IMR-90 (cell line): ENCODE measurements at regions not wholly inside any gene's neighbourhood (a gene's known extent, or its start where the extent isn't known, plus 50 kb on each side); places are given as distances from the start of the nearest gene placed in this dataset.

Experiments used
- ATAC-seq: fragments of 200-7000 bp; cut with Tn5 transposase; 2 replicates; pipeline ENCODE4 v1.9.1; 2020; ENCODE audit warnings: low read depth, mild to moderate bottlenecking, moderate library complexity
- BruUV-seq: library from RNA; stranded (reverse); fragments of 400-500 nt; replicated peaks from 2 replicates; lab custom pipeline; 2021; lab: Mats Ljungman, UMichigan
- CTCF ChIA-PET: fragments of 300-600 bp; formaldehyde crosslinking; extraction: SDS; loops from one replicate; lab custom pipeline; 2021; ENCODE audit warnings: antibody characterized with exemption; lab: Yijun Ruan, JAX
- POLR2A ChIA-PET: fragments of 300-600 bp; sonication (Branson Sonifier 250); formaldehyde crosslinking; loops from one replicate; lab custom pipeline; 2022; ENCODE audit warnings: antibody characterized with exemption; ENCODE audit not compliant: unreplicated experiment; lab: Charles Lee
- DNase-seq: peaks from one replicate; pipeline ENCODE4 v3.0.0; 2013
- H2AFZ ChIP-seq: replicated peaks from 2 replicates; pipeline ENCODE3; 2013; ENCODE audit warnings: low read length, mild to moderate bottlenecking; ENCODE audit not compliant: poor library complexity
- H2AK5ac ChIP-seq: 2 replicates; pipeline ENCODE4 v1.6.1; 2013; ENCODE audit warnings: low read depth, low read length, inconsistent platforms
- H2AK9ac ChIP-seq: replicated peaks from 2 replicates; pipeline ENCODE3; 2013; ENCODE audit warnings: mild to moderate bottlenecking, low read depth, low read length, moderate library complexity; ENCODE audit not compliant: poor library complexity
- H2BK120ac ChIP-seq: 2 replicates; pipeline ENCODE4 v1.6.1; 2013; ENCODE audit warnings: low read depth, low read length, inconsistent platforms
- H2BK15ac ChIP-seq: 3 replicates; pipeline ENCODE4 v1.6.1; 2013; ENCODE audit warnings: low read depth, low read length, inconsistent platforms
- H2BK20ac ChIP-seq: 2 replicates; pipeline ENCODE4 v1.6.1; 2013; ENCODE audit warnings: low read depth, mild to moderate bottlenecking, inconsistent platforms, low read length, moderate library complexity
- H2BK5ac ChIP-seq: 2 replicates; pipeline ENCODE4 v1.6.1; 2013; ENCODE audit warnings: mild to moderate bottlenecking, low read depth, low read length, inconsistent platforms; ENCODE audit not compliant: poor library complexity, severe bottlenecking
- H3K14ac ChIP-seq: replicated peaks from 2 replicates; pipeline ENCODE4 v1.6.1; 2013; ENCODE audit warnings: low read depth, low read length, inconsistent platforms
- H3K18ac ChIP-seq: 2 replicates; pipeline ENCODE4 v1.6.1; 2013; ENCODE audit warnings: low read depth, low read length, control low read depth
- H3K23ac ChIP-seq: 2 replicates; pipeline ENCODE4 v1.6.1; 2013; ENCODE audit warnings: low read depth, low read length, inconsistent platforms
- H3K27ac ChIP-seq: 2 replicates; pipeline ENCODE4 v1.5.1; 2013; ENCODE audit warnings: mild to moderate bottlenecking, control low read depth, low read length; ENCODE audit not compliant: insufficient read depth
- H3K27me3 ChIP-seq: 2 replicates; pipeline ENCODE4 v1.6.1; 2013; ENCODE audit warnings: low read length; ENCODE audit not compliant: control insufficient read depth, insufficient read depth
- H3K36me3 ChIP-seq: 2 replicates; pipeline ENCODE4 v1.6.1; 2013; ENCODE audit warnings: low read length, mixed read lengths; ENCODE audit not compliant: control insufficient read depth, insufficient read depth
- H3K4ac ChIP-seq: 2 replicates; pipeline ENCODE4 v1.6.1; 2013; ENCODE audit warnings: low read depth, low read length, inconsistent platforms
- H3K4me1 ChIP-seq: 2 replicates; pipeline ENCODE4 v1.6.1; 2013; ENCODE audit warnings: low read length, mixed read lengths; ENCODE audit not compliant: control insufficient read depth, insufficient read depth
- H3K4me2 ChIP-seq: 2 replicates; pipeline ENCODE4 v1.6.1; 2013; ENCODE audit warnings: low read depth, mild to moderate bottlenecking, control low read depth, low read length, moderate library complexity
- H3K4me3 ChIP-seq: 2 replicates; pipeline ENCODE4 v1.5.1; 2013; ENCODE audit warnings: low read depth, mild to moderate bottlenecking, control low read depth, low read length, moderate library complexity; ENCODE audit not compliant: insufficient read depth
- H3K56ac ChIP-seq: 2 replicates; pipeline ENCODE4 v1.6.1; 2013; ENCODE audit warnings: low read length, inconsistent platforms; ENCODE audit not compliant: insufficient read depth; ENCODE audit errors: extremely low read depth
- H3K79me1 ChIP-seq, 2 experiments: 2 replicates each; pipeline ENCODE4 v1.6.1; 2013; ENCODE audit warnings: low read length in 2 of 2, inconsistent platforms in 1 of 2, low read depth in 1 of 2
- H3K9ac ChIP-seq: 2 replicates; pipeline ENCODE4 v1.6.1; 2013; ENCODE audit warnings: low read depth, low read length, control low read depth
- H3K9me1 ChIP-seq: 2 replicates; pipeline ENCODE4 v1.6.1; 2013; ENCODE audit warnings: low read length, inconsistent platforms; ENCODE audit not compliant: insufficient read depth
- H3K9me3 ChIP-seq: 2 replicates; pipeline ENCODE4 v1.6.1; 2013; ENCODE audit warnings: low read length; ENCODE audit not compliant: control insufficient read depth, insufficient read depth
- H4K20me1 ChIP-seq: 2 replicates; pipeline ENCODE4 v1.6.1; 2013; ENCODE audit warnings: low read length, inconsistent platforms; ENCODE audit not compliant: insufficient read depth
- H4K5ac ChIP-seq: 2 replicates; pipeline ENCODE4 v1.6.1; 2013; ENCODE audit warnings: mild to moderate bottlenecking, low read depth, low read length, control low read depth
- H4K8ac ChIP-seq, 2 experiments: 2 replicates each; pipeline ENCODE4 v1.6.1; 2013; ENCODE audit warnings: low read depth in 2 of 2, low read length in 2 of 2, control low read depth in 1 of 2, inconsistent platforms in 1 of 2
- H4K91ac ChIP-seq: 2 replicates; pipeline ENCODE4 v1.6.1; 2013; ENCODE audit warnings: low read depth, low read length, inconsistent platforms; ENCODE audit not compliant: insufficient read depth
- BHLHE40 ChIP-seq: fragments of 150-350 bp; IDR thresholded peaks from 2 replicates; pipeline ENCODE4 v1.6.1; 2016; ENCODE audit warnings: mild to moderate bottlenecking, low read depth, low read length
- CHD1 ChIP-seq: IDR thresholded peaks from 2 replicates; pipeline ENCODE4 v1.6.1; 2012; ENCODE audit warnings: low read depth, low read length, improper control_type of control experiment
- FOS ChIP-seq: fragments of 150-350 bp; IDR thresholded peaks from 2 replicates; pipeline ENCODE4 v1.6.1; 2016; ENCODE audit warnings: low read depth, low read length
- POLR2A ChIP-seq: IDR thresholded peaks from 2 replicates; pipeline ENCODE4 v1.6.1; 2012; ENCODE audit warnings: mild to moderate bottlenecking, low read depth, low read length
- RCOR1 ChIP-seq: IDR thresholded peaks from 2 replicates; pipeline ENCODE4 v1.6.1; 2012; ENCODE audit warnings: mild to moderate bottlenecking, low read length, improper control_type of control experiment; ENCODE audit not compliant: insufficient replicate concordance
- RFX5 ChIP-seq: IDR thresholded peaks from 2 replicates; pipeline ENCODE4 v1.8.0; 2012; ENCODE audit warnings: low read depth, mild to moderate bottlenecking, low read length, moderate library complexity
- SMC3 ChIP-seq: fragments of 150-350 bp; IDR thresholded peaks from 2 replicates; pipeline ENCODE4 v1.6.1; 2016; ENCODE audit warnings: low read depth, mild to moderate bottlenecking, antibody characterized with exemption, low read length, moderate library complexity
- USF2 ChIP-seq: fragments of 150-350 bp; IDR thresholded peaks from 2 replicates; pipeline ENCODE4 v1.6.1; 2017; ENCODE audit warnings: mild to moderate bottlenecking, antibody characterized with exemption, low read length, low read depth
- dilution Hi-C: fragments of 300-500 bp; cut with HindIII; formaldehyde crosslinking; loops from one replicate; pipeline ENCODE4 v1.14.3; 2018; ENCODE audit warnings: low sequenced_read_pairs; ENCODE audit not compliant: unreplicated experiment
- in situ Hi-C: fragments of 300-500 bp; cut with MboI; formaldehyde crosslinking; loops from 3 replicates; pipeline ENCODE4 v1.14.3; 2019; ENCODE audit warnings: low sequenced_read_pairs, inconsistent platforms, mixed read lengths
- intact Hi-C: fragments of 100-400 bp; cut with micrococcal nuclease; formaldehyde crosslinking; loops from 2 replicates; pipeline ENCODE4 v1.10.0; 2022

GRCh38 chr5:101976933-101977332, 319.2 kb downstream of the SLCO4C1 start:
- Histone ChIP-seq H3K27ac (no peak overlapping the region), H4K8ac (no peak overlapping the region), H3K27me3 (no peaks in the 10 kb centered on the region), H3K9me3 (peaks cover 1% of the 10 kb centered on the region; the same call in 1 of the 2 replicates), H2AK9ac (no peak overlapping the region), H3K9me1 (no peaks in the 10 kb centered on the region), H2AFZ (no peak overlapping the region), H3K56ac (no peak overlapping the region), H2BK120ac (no peak overlapping the region), H3K79me1 (no peaks in the 10 kb centered on the region), H2BK20ac (no peak overlapping the region), H3K36me3 (no peaks in the 10 kb centered on the region), H4K91ac (no peak overlapping the region), H3K23ac (no peak overlapping the region), H3K18ac (no peak overlapping the region), H2BK15ac (no peak overlapping the region), H3K4ac (no peak overlapping the region), H4K5ac (no peak overlapping the region), H2BK5ac (no peak overlapping the region), H2AK5ac (no peak overlapping the region), H3K4me2 (no peak overlapping the region), H4K20me1 (no peaks in the 10 kb centered on the region), H3K9ac (no peak overlapping the region), H3K14ac (no peak overlapping the region), H3K4me1 (no peaks in the 10 kb centered on the region), H3K4me3 (no peak overlapping the region)
- dilution Hi-C loops (no loop called here), in situ Hi-C loops (no loop called here), intact Hi-C loops (loop anchor here (5.0 kb wide), 1 partner anchor 1545 kb away; no protein-coding TSS in a partner anchor)
- no peak for TF ChIP-seq SMC3
- no peak for TF ChIP-seq RFX5
- no peak for TF ChIP-seq BHLHE40
- no peak for TF ChIP-seq USF2
- TF ChIP-seq POLR2A = no peak
- TF ChIP-seq CHD1 = no peak
- no peak for TF ChIP-seq RCOR1
- no peak for TF ChIP-seq FOS
- no TSS peak for BruUV-seq
- DNase-seq (no peak), ATAC-seq (no peak)
- ChIA-PET CTCF (no interaction called here), POLR2A (no interaction called here)
